OCI-LY7 (cell line): ENCODE measurements at regions not wholly inside any gene's neighbourhood (a gene's known extent, or its start where the extent isn't known, plus 50 kb on each side); places are given as distances from the start of the nearest gene placed in this dataset.

Experiments
- CTCF ChIP-seq: fragments of 200-600 bp; sonication (generic); conservative IDR thresholded peaks from 2 replicates; pipeline ENCODE4 v1.5.1; 2014; ENCODE audit warnings: mild to moderate bottlenecking, antibody characterized with exemption, low read length, moderate library complexity, mixed read lengths
- EZH2phosphoT487 ChIP-seq: fragments of 200-600 bp; sonication (generic); IDR thresholded peaks from 2 replicates; pipeline ENCODE4 v1.6.1; 2018; ENCODE audit warnings: low read depth, borderline replicate concordance, mild to moderate bottlenecking, mixed run types, antibody characterized with exemption, low read length, moderate library complexity, mixed read lengths

- TF ChIP-seq CTCF = no peak
- no peak for TF ChIP-seq EZH2phosphoT487
These were observed 71.6 kb upstream of the NRSN1 start for GRCh38 chr6:24054388-24054787.
